ENCODE measurements at regions not wholly inside any gene's neighbourhood (a gene's known extent, or its start where the extent isn't known, plus 50 kb on each side); places are given as distances from the start of the nearest gene placed in this dataset.

- Mint-ChIP-seq H3K9me3 (ENCODE audit: insufficient read depth) (no peaks in the 10 kb centered on the region), H3K4me3 (no peak overlapping the region), H3K4me1 (no peaks in the 10 kb centered on the region), H3K27ac (no peak overlapping the region), H3K27me3 (no peaks in the 10 kb centered on the region)
- DNase-seq (no peak), ATAC-seq (ENCODE audit: low read depth) (no peak)
- WGBS (ENCODE audit: insufficient coverage), result 100% methylated on average over 3 of the region's 7 CpGs
- no peaks in the 10 kb centered on the region for H3K36me3 ChIP-seq (replicated peaks in 1 of 2; ENCODE audit: control extremely low read depth in 1 of 2, control insufficient read depth in 1 of 2, extremely low read depth in 1 of 2, insufficient read depth in 2 of 2, low read length in 1 of 2)
- no peaks in the 10 kb centered on the region for H3K27me3 ChIP-seq (replicated peaks in 1 of 4; ENCODE audit: control extremely low read depth in 1 of 4, control insufficient read depth in 3 of 4, insufficient read depth in 4 of 4, low read length in 3 of 4)
- no peak overlapping the region for H3K4me2 ChIP-seq (replicated peaks; ENCODE audit: low read depth, low read length, poor library complexity, severe bottlenecking)
- H3K4me3 ChIP-seq (ENCODE audit: control extremely low read depth in 1 of 5, extremely low read depth in 1 of 5, insufficient read depth in 1 of 5, low read depth in 2 of 5, low read length in 4 of 5), result no peak overlapping the region
- H2AFZ ChIP-seq (ENCODE audit: insufficient read depth, low read depth, low read length, poor library complexity, severe bottlenecking), result no peak overlapping the region
- ChIA-PET POLR2A (no interaction called here), CTCF (no interaction called here)
- H3K27ac ChIP-seq (ENCODE audit: low read length in 2 of 2), result no peak overlapping the region
- H3K9me3 ChIP-seq (ENCODE audit: control extremely low read depth in 1 of 3, control insufficient read depth in 2 of 3, insufficient read depth in 1 of 3, low read length in 2 of 3), result peaks cover 0 to 3% (median 0%) of the 10 kb centered on the region in 3 donors
- no peaks in the 10 kb centered on the region for H3K4me1 ChIP-seq (ENCODE audit: control insufficient read depth in 2 of 2, insufficient read depth in 2 of 2, low read length in 2 of 2)
- TF ChIP-seq EZH2 (IDR thresholded peaks at IDR 0.05; ENCODE audit: borderline replicate concordance, insufficient read depth, low read depth, low read length, poor library complexity, severe bottlenecking) (no peak), CTCF (IDR thresholded peaks at IDR 0.05) (no peak)
- intact Hi-C loops (cut with micrococcal nuclease), result no loop called here
- no peak overlapping the region for H3K9ac ChIP-seq (ENCODE audit: low read length)
- H4K20me1 ChIP-seq (ENCODE audit: control insufficient read depth, insufficient read depth, low read length, poor library complexity, severe bottlenecking), result no peaks in the 10 kb centered on the region
- H3K79me2 ChIP-seq (ENCODE audit: control insufficient read depth, insufficient read depth, low read length), result no peaks in the 10 kb centered on the region
Observed at GRCh38 chr2:107091163-107091864, 205.3 kb upstream of the ST6GAL2 start.

- Histone ChIP-seq H3K4me1 (ENCODE audit: control insufficient read depth in 2 of 2, insufficient read depth in 2 of 2, low read length in 2 of 2) (no peaks in the 10 kb centered on the region), H3K4me2 (replicated peaks; ENCODE audit: low read depth, low read length, poor library complexity, severe bottlenecking) (no peak overlapping the region), H3K9ac (ENCODE audit: low read length) (no peak overlapping the region), H3K36me3 (replicated peaks in 1 of 2; ENCODE audit: control extremely low read depth in 1 of 2, control insufficient read depth in 1 of 2, extremely low read depth in 1 of 2, insufficient read depth in 2 of 2, low read length in 1 of 2) (no peaks in the 10 kb centered on the region), H2AFZ (ENCODE audit: insufficient read depth, low read depth, low read length, poor library complexity, severe bottlenecking) (no peak overlapping the region), H3K79me2 (ENCODE audit: control insufficient read depth, insufficient read depth, low read length) (no peaks in the 10 kb centered on the region), H3K27me3 (replicated peaks in 1 of 4; ENCODE audit: control extremely low read depth in 1 of 4, control insufficient read depth in 3 of 4, insufficient read depth in 4 of 4, low read length in 3 of 4) (no peaks in the 10 kb centered on the region), H3K9me3 (ENCODE audit: control extremely low read depth in 1 of 3, control insufficient read depth in 2 of 3, insufficient read depth in 1 of 3, low read length in 2 of 3) (peaks cover 0 to 3% (median 0%) of the 10 kb centered on the region in 3 donors), H3K27ac (ENCODE audit: low read length in 2 of 2) (no peak overlapping the region), H3K4me3 (ENCODE audit: control extremely low read depth in 1 of 5, extremely low read depth in 1 of 5, insufficient read depth in 1 of 5, low read depth in 2 of 5, low read length in 4 of 5) (no peak overlapping the region), H4K20me1 (ENCODE audit: control insufficient read depth, insufficient read depth, low read length, poor library complexity, severe bottlenecking) (no peaks in the 10 kb centered on the region)
- ChIA-PET CTCF (no interaction called here), POLR2A (no interaction called here)
- TF ChIP-seq CTCF (IDR thresholded peaks at IDR 0.05), result no peak
- TF ChIP-seq EZH2 (IDR thresholded peaks at IDR 0.05; ENCODE audit: borderline replicate concordance, insufficient read depth, low read depth, low read length, poor library complexity, severe bottlenecking), result no peak
- peaks cover 4% of the 10 kb centered on the region for H3K9me3 Mint-ChIP-seq (ENCODE audit: insufficient read depth)
- no peak for DNase-seq
- no peaks in the 10 kb centered on the region for H3K4me1 Mint-ChIP-seq
- intact Hi-C loops (cut with micrococcal nuclease), result no loop called here
- H3K27me3 Mint-ChIP-seq, result no peaks in the 10 kb centered on the region
- WGBS (ENCODE audit: insufficient coverage), result 89% methylated on average over 1 of the region's 4 CpGs
- H3K4me3 Mint-ChIP-seq, result no peak overlapping the region
- ATAC-seq (ENCODE audit: low read depth), result no peak
- no peak overlapping the region for H3K27ac Mint-ChIP-seq
Observed at GRCh38 chr2:107093426-107093957, 207.5 kb upstream of the ST6GAL2 start.

Measured in B cell (primary cell).